Central memory CD8-positive, alpha-beta T cell (primary cell): ENCODE measurements at regions not wholly inside any gene's neighbourhood (a gene's known extent, or its start where the extent isn't known, plus 50 kb on each side); places are given as distances from the start of the nearest gene placed in this dataset.

Source experiments
- ATAC-seq: fragments of 150-1000 bp; cut with Tn5 transposase; replicated peaks from 2 replicates; pipeline ENCODE4 v1.10.0; 2022; ENCODE audit warnings: mild to moderate bottlenecking, moderate FRiP score, moderate number of reproducible peaks; ENCODE audit not compliant: poor library complexity, severe bottlenecking; ENCODE audit errors: extremely low read depth
- DNase-seq, 2 donors: peaks; one replicate each; pipeline ENCODE4 v3.0.0; 2021; ENCODE audit warnings: low spot score in 2 of 2
- H3K27ac Mint-ChIP-seq: one replicate; pipeline ENCODE4 v1.8.0; 2022; ENCODE audit warnings: low read depth, mild to moderate bottlenecking, moderate library complexity, mixed read lengths
- H3K27me3 Mint-ChIP-seq: one replicate; pipeline ENCODE4 v1.8.0; 2022; ENCODE audit warnings: mixed read lengths
- H3K36me3 Mint-ChIP-seq: one replicate; pipeline ENCODE4 v1.8.0; 2022; ENCODE audit warnings: mild to moderate bottlenecking, moderate library complexity, mixed read lengths; ENCODE audit not compliant: insufficient read depth
- H3K4me1 Mint-ChIP-seq: one replicate; pipeline ENCODE4 v1.8.0; 2022; ENCODE audit warnings: mixed read lengths
- H3K4me3 Mint-ChIP-seq: one replicate; pipeline ENCODE4 v1.8.0; 2022; ENCODE audit warnings: mild to moderate bottlenecking, moderate library complexity, mixed read lengths
- H3K9me3 Mint-ChIP-seq: one replicate; pipeline ENCODE4 v1.8.0; 2022; ENCODE audit warnings: mixed read lengths

GRCh38 chr1:233843525-233844204 lies 60.8 kb upstream of the SLC35F3 start:
- DNase-seq = no peak
- no peak for ATAC-seq
- no peak overlapping the region for H3K27ac Mint-ChIP-seq
- peaks cover 2% of the 10 kb centered on the region for H3K36me3 Mint-ChIP-seq
- H3K9me3 Mint-ChIP-seq = peaks cover 5% of the 10 kb centered on the region
- H3K4me1 Mint-ChIP-seq = no peaks in the 10 kb centered on the region
- no peak overlapping the region for H3K4me3 Mint-ChIP-seq
- peaks cover 16% of the 10 kb centered on the region for H3K27me3 Mint-ChIP-seq

DNA sequence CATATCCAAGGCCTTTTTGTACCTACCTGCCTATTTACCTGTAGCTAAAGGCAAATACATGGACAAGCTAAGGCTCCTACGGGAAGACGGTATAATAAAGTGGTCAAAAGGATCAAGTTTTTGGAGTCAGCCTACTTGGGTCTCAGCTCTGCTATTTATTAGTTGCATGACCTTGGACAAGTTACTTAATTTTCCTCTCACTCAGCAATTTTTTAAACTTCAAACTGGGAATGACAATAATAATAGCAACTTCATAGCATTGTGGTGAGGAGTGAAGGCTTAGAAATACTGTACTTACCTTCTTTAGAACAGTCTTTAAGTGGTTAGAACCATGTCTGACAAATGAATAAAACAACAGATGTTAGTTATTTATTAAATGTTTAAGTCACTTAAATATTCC lies 60.2 kb upstream of the SLC35F3 start:
- Mint-ChIP-seq H3K36me3 (peaks cover 2% of the 10 kb centered on the region), H3K9me3 (peaks cover 5% of the 10 kb centered on the region), H3K4me1 (no peaks in the 10 kb centered on the region), H3K27ac (no peak overlapping the region), H3K4me3 (no peak overlapping the region), H3K27me3 (peaks cover 16% of the 10 kb centered on the region)
- DNase-seq (no peak), ATAC-seq (no peak)

- Mint-ChIP-seq H3K36me3 (peaks cover 2% of the 10 kb centered on the region), H3K4me3 (no peak overlapping the region), H3K27ac (no peak overlapping the region), H3K4me1 (no peaks in the 10 kb centered on the region), H3K9me3 (peaks cover 5% of the 10 kb centered on the region), H3K27me3 (peaks cover 16% of the 10 kb centered on the region)
- ATAC-seq (no peak), DNase-seq (no peak)
Observed at GRCh38 chr1:233844692-233845091, 59.8 kb upstream of the SLC35F3 start.
